GM10266 (cell line): ENCODE measurements at regions not wholly inside any gene's neighbourhood (a gene's known extent, or its start where the extent isn't known, plus 50 kb on each side); places are given as distances from the start of the nearest gene placed in this dataset.

Experiments
- DNase-seq: peaks from one replicate; pipeline ENCODE4 v3.0.0; 2012; ENCODE audit errors: extremely low spot score
- TF ChIP-seq, protein P1 (sequence below): IDR thresholded peaks from 2 replicates; pipeline ENCODE4 v1.5.1; 2012; ENCODE audit warnings: mild to moderate bottlenecking, low read depth; ENCODE audit not compliant: control insufficient read depth, insufficient read depth; ENCODE audit errors: missing control alignments

DNA sequence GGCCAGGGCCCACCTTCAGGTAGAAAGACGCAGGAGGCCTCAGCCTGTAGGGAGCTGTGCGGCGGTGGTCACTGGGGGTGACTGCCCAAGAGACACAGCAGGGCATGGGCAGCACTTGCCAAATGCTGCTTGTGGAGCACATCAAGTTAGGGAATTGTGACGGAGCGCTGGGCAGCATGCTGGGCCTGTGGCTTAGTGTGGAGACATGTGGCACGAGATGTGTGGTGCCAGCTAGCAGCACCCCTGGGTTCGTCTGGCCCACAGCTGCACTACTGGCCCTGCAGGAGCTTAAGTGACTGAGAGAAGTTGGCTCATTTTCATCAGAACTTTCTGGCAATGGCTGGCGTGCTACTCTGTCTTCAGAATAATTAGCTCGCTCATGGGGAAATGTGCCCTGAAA, 213.1 kb upstream of the SYNDIG1 start:
- TF ChIP-seq, protein P1, sequence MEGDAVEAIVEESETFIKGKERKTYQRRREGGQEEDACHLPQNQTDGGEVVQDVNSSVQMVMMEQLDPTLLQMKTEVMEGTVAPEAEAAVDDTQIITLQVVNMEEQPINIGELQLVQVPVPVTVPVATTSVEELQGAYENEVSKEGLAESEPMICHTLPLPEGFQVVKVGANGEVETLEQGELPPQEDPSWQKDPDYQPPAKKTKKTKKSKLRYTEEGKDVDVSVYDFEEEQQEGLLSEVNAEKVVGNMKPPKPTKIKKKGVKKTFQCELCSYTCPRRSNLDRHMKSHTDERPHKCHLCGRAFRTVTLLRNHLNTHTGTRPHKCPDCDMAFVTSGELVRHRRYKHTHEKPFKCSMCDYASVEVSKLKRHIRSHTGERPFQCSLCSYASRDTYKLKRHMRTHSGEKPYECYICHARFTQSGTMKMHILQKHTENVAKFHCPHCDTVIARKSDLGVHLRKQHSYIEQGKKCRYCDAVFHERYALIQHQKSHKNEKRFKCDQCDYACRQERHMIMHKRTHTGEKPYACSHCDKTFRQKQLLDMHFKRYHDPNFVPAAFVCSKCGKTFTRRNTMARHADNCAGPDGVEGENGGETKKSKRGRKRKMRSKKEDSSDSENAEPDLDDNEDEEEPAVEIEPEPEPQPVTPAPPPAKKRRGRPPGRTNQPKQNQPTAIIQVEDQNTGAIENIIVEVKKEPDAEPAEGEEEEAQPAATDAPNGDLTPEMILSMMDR = no peak
- no peak for DNase-seq

DNA sequence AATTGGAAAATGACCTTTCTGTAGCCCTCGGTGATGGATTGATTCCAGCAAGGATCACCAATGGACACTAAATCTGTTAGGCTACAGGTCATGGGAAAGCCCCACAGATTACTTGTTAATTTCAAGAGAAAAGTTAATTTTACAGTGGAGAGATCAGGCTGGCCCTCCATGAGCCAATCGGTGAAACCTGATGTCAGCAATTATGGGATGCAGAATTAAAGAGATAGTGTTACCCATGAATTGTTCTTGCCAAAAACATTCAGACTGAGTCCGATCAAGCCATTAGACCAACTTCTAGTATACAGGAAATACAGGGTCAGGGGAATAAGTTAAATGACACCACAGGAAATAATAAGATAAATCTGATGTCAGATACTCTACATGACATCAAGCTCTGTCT, 214.9 kb upstream of the SYNDIG1 start:
- TF ChIP-seq, protein P1 = no peak
- no peak for DNase-seq

DNA sequence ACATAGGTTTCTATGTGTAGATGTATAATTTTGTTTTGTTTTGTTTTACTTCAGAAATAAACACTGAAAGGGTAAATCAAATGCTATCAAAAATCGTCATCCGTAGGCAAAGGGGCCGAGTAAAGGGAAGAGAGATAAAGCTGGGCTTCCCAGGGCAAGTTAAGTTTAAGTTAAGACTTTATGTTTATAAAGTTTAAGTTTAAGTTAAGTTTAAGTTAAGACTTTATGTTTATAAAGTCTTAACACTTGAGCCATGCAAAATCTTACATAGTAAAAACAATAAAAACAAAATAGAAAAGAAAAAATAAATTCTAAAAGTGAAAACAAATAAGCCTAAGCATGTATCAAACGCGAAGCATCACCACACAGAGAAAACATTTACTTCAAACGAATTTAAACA, 216.1 kb upstream of the SYNDIG1 start:
- TF ChIP-seq, protein P1 = no peak
- no peak for DNase-seq

DNA sequence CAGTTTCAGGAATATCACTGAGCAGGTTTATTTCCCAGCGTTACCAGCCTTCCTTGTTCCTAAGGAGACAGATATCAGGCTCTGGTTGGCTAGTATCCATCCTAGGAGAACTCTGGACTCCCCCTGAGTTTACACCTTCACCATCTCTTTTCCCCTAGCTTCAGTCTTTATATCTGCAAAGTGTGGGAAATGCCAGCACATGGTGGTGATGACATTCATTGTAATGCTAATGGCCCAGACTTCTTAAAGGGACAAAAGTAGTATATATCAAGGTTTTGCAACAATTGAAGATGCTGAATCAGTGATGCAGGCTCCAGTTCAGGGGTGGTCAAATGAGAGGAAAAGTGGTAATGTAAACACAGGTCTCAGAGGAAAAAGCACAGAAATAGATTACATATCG, 224.3 kb upstream of the SYNDIG1 start:
- TF ChIP-seq, protein P1 = no peak
- DNase-seq = no peak

DNA sequence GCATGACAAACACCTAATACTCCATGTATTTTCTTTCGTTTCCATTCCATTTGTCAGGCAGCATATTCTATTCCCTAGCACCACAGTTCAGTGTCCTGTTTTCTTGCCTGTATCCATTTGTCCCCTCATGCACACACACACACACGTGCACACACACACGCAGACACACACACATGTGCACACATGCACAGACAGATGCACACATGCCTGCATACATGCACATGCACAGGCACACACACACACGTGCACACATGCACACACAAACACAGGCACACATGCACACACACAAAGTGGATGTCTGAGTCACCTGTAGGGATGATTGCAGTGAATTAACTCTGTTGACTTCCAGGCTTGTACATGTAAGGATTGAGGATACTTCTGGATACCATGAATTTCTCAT, 226.7 kb upstream of the SYNDIG1 start:
- no peak for DNase-seq
- TF ChIP-seq, protein P1 = no peak

DNA sequence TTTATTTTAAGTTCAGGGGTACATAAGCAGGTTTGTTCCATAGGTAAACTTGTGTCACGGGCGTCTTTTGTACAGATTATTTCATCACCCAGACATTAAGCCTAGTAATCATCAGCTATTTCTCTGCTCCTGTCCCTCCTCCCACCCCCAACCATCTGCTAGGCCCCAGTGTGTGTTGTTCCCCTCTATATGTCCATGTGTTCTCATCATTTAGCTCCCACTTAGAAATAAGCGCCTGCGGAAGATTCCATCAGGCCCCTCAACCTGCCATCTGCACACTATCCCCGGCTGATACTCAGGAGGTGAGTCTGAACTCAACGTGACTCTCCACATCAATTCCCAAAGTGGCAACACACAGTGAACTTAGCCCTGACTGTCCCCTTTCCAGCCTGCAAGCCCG, 228.0 kb upstream of the SYNDIG1 start:
- no peak for DNase-seq
- TF ChIP-seq, protein P1 = no peak

DNA sequence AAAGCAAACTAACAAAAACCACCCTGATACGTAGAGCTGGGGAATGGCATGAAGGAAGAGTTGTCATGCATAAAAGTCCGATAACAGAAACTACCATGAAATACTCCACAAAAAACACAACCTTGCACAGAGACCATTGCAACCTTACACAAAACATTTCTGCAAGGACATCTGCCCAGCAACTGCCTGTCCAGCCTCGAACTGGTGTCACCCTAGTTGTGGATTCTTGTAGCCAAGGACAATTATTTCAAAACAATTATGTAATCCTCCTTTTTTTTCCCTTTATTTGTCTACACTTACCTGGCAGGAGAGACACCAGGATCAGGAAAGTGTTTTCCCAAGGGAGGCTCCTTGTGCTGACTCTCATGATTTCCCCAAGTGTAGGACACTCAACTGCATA, 232.5 kb upstream of the SYNDIG1 start:
- DNase-seq = no peak
- TF ChIP-seq, protein P1 = no peak
